ENCODE measurements at regions not wholly inside any gene's neighbourhood (a gene's known extent, or its start where the extent isn't known, plus 50 kb on each side); places are given as distances from the start of the nearest gene placed in this dataset.

GRCh38 chr3:95459706-95460105 is 1354.7 kb upstream of the EPHA6 start:
- no peaks in the 10 kb centered on the region for H3K36me3 ChIP-seq (ENCODE audit: control insufficient read depth, insufficient read depth, low read length)
- DNase-seq (ENCODE audit: extremely low read depth, insufficient read length), result no peak
- H3K4me3 ChIP-seq (replicated peaks; ENCODE audit: low read depth, low read length), result no peak overlapping the region
- no peak for TF ChIP-seq CTCF (IDR thresholded peaks at IDR 0.05; ENCODE audit: insufficient read depth, low read length, poor library complexity, severe bottlenecking)
- H3K27me3 ChIP-seq (replicated peaks; ENCODE audit: control insufficient read depth, insufficient read depth, low read length), result no peaks in the 10 kb centered on the region

GRCh38 chr3:95460274-95460673 is 1354.1 kb upstream of the EPHA6 start:
- no peak for DNase-seq (ENCODE audit: extremely low read depth, insufficient read length)
- H3K27me3 ChIP-seq (replicated peaks; ENCODE audit: control insufficient read depth, insufficient read depth, low read length), result no peaks in the 10 kb centered on the region
- TF ChIP-seq CTCF (IDR thresholded peaks at IDR 0.05; ENCODE audit: insufficient read depth, low read length, poor library complexity, severe bottlenecking), result no peak
- no peak overlapping the region for H3K4me3 ChIP-seq (replicated peaks; ENCODE audit: low read depth, low read length)
- H3K36me3 ChIP-seq (ENCODE audit: control insufficient read depth, insufficient read depth, low read length), result no peaks in the 10 kb centered on the region

- Histone ChIP-seq H3K36me3 (ENCODE audit: control insufficient read depth, insufficient read depth, low read length) (no peaks in the 10 kb centered on the region), H3K27me3 (replicated peaks; ENCODE audit: control insufficient read depth, insufficient read depth, low read length) (no peaks in the 10 kb centered on the region), H3K4me3 (replicated peaks; ENCODE audit: low read depth, low read length) (no peak overlapping the region)
- no peak for TF ChIP-seq CTCF (IDR thresholded peaks at IDR 0.05; ENCODE audit: insufficient read depth, low read length, poor library complexity, severe bottlenecking)
- DNase-seq (ENCODE audit: extremely low read depth, insufficient read length), result no peak
Measured at GRCh38 chr3:95462161-95462560, 1352.2 kb upstream of the EPHA6 start.

GRCh38 chr3:95464346-95464745 is 1350.0 kb upstream of the EPHA6 start:
- no peaks in the 10 kb centered on the region for H3K36me3 ChIP-seq (ENCODE audit: control insufficient read depth, insufficient read depth, low read length)
- H3K4me3 ChIP-seq (replicated peaks; ENCODE audit: low read depth, low read length), result no peak overlapping the region
- no peaks in the 10 kb centered on the region for H3K27me3 ChIP-seq (replicated peaks; ENCODE audit: control insufficient read depth, insufficient read depth, low read length)
- no peak for TF ChIP-seq CTCF (IDR thresholded peaks at IDR 0.05; ENCODE audit: insufficient read depth, low read length, poor library complexity, severe bottlenecking)
- DNase-seq (ENCODE audit: extremely low read depth, insufficient read length), result no peak

- DNase-seq (ENCODE audit: extremely low read depth, insufficient read length), result no peak
- TF ChIP-seq CTCF (IDR thresholded peaks at IDR 0.05; ENCODE audit: insufficient read depth, low read length, poor library complexity, severe bottlenecking), result no peak
- Histone ChIP-seq H3K36me3 (ENCODE audit: control insufficient read depth, insufficient read depth, low read length) (no peaks in the 10 kb centered on the region), H3K4me3 (replicated peaks; ENCODE audit: low read depth, low read length) (no peak overlapping the region), H3K27me3 (replicated peaks; ENCODE audit: control insufficient read depth, insufficient read depth, low read length) (no peaks in the 10 kb centered on the region)
Measured at GRCh38 chr3:95468331-95468730, 1346.1 kb upstream of the EPHA6 start.

- Histone ChIP-seq H3K36me3 (ENCODE audit: control insufficient read depth, insufficient read depth, low read length) (no peaks in the 10 kb centered on the region), H3K27me3 (replicated peaks; ENCODE audit: control insufficient read depth, insufficient read depth, low read length) (no peaks in the 10 kb centered on the region), H3K4me3 (replicated peaks; ENCODE audit: low read depth, low read length) (no peak overlapping the region)
- no peak for DNase-seq (ENCODE audit: extremely low read depth, insufficient read length)
- TF ChIP-seq CTCF (IDR thresholded peaks at IDR 0.05; ENCODE audit: insufficient read depth, low read length, poor library complexity, severe bottlenecking), result no peak
Measured at GRCh38 chr3:95474338-95474737, 1340.1 kb upstream of the EPHA6 start.
